ENCODE measurements at regions not wholly inside any gene's neighbourhood (a gene's known extent, or its start where the extent isn't known, plus 50 kb on each side); places are given as distances from the start of the nearest gene placed in this dataset.

DNA sequence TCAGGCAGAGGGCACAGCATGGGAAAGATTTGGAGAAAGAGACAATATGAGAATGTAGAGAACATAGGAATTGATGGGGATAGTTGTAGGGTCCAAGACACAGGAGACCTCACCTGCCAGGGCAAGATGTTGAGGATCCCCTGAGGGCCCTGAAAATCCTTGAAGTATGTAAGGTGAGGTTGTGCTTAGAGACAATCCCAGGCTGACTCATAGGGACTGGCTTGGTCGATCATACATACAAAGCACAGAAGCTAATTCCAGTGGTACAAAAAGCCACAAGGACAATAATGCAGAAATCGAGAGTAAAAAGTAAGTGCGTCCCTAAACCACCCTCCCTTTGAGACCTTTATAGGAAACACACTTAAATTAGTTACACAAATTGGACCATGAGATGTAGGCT, 468.2 kb downstream of the MIAT start:
- no peaks in the 10 kb centered on the region for H3K36me3 Mint-ChIP-seq (ENCODE audit: insufficient read depth, unreplicated experiment)
- DNase-seq (ENCODE audit: unreplicated experiment): no peak
- no peaks in the 10 kb centered on the region for H3K27me3 Mint-ChIP-seq (ENCODE audit: insufficient read depth, unreplicated experiment)
- CTCF ChIA-PET: no interaction called here
- POLR2A ChIA-PET: no interaction called here
- no peaks in the 10 kb centered on the region for H3K9me3 Mint-ChIP-seq (ENCODE audit: unreplicated experiment)
- BruUV-seq (replicated peaks): no TSS peak
- peaks cover 18% of the 10 kb centered on the region for H3K4me1 Mint-ChIP-seq (ENCODE audit: insufficient read depth, unreplicated experiment)
- intact Hi-C loops (cut with micrococcal nuclease): no loop called here
- H3K27ac Mint-ChIP-seq (ENCODE audit: low read depth, unreplicated experiment): no peak overlapping the region
- TF ChIP-seq, protein P1, sequence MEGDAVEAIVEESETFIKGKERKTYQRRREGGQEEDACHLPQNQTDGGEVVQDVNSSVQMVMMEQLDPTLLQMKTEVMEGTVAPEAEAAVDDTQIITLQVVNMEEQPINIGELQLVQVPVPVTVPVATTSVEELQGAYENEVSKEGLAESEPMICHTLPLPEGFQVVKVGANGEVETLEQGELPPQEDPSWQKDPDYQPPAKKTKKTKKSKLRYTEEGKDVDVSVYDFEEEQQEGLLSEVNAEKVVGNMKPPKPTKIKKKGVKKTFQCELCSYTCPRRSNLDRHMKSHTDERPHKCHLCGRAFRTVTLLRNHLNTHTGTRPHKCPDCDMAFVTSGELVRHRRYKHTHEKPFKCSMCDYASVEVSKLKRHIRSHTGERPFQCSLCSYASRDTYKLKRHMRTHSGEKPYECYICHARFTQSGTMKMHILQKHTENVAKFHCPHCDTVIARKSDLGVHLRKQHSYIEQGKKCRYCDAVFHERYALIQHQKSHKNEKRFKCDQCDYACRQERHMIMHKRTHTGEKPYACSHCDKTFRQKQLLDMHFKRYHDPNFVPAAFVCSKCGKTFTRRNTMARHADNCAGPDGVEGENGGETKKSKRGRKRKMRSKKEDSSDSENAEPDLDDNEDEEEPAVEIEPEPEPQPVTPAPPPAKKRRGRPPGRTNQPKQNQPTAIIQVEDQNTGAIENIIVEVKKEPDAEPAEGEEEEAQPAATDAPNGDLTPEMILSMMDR (IDR thresholded peaks at IDR 0.05; ENCODE audit: unreplicated experiment): no peak
- H3K4me3 Mint-ChIP-seq (ENCODE audit: unreplicated experiment): no peak overlapping the region

DNA sequence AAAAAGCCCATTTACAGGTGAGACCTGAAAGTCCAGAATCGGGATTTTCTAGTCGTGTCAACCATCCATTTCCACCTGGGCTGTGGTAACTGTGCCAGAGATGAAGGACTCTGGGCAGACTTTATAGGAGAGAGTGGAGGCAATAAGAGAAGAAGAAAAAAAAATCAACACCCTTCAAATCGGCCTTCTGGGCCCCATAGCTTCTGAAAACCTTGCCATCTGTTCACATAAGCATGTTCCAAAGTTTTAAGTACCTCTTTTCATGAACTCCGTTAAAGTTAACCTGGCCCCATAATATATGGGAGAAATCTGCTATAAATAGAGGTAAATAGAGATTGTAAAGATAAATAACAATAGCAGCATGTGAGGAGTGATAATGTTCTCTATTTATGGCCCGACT, 470.5 kb downstream of the MIAT start:
- H3K27me3 Mint-ChIP-seq (ENCODE audit: insufficient read depth, unreplicated experiment): no peaks in the 10 kb centered on the region
- no peak for DNase-seq (ENCODE audit: unreplicated experiment)
- H3K9me3 Mint-ChIP-seq (ENCODE audit: unreplicated experiment): no peaks in the 10 kb centered on the region
- CTCF ChIA-PET: interaction anchor here (0.7 kb wide), 1 partner anchor 79 kb away, joined by 3 read pairs; no protein-coding TSS in a partner anchor
- TF ChIP-seq, protein P1 (IDR thresholded peaks at IDR 0.05; ENCODE audit: unreplicated experiment): no peak
- H3K4me3 Mint-ChIP-seq (ENCODE audit: unreplicated experiment): no peak overlapping the region
- POLR2A ChIA-PET: no interaction called here
- H3K36me3 Mint-ChIP-seq (ENCODE audit: insufficient read depth, unreplicated experiment): no peaks in the 10 kb centered on the region
- BruUV-seq (replicated peaks): no TSS peak
- peaks cover 27% of the 10 kb centered on the region for H3K4me1 Mint-ChIP-seq (ENCODE audit: insufficient read depth, unreplicated experiment)
- intact Hi-C loops (cut with micrococcal nuclease): no loop called here
- H3K27ac Mint-ChIP-seq (ENCODE audit: low read depth, unreplicated experiment): no peak overlapping the region

DNA sequence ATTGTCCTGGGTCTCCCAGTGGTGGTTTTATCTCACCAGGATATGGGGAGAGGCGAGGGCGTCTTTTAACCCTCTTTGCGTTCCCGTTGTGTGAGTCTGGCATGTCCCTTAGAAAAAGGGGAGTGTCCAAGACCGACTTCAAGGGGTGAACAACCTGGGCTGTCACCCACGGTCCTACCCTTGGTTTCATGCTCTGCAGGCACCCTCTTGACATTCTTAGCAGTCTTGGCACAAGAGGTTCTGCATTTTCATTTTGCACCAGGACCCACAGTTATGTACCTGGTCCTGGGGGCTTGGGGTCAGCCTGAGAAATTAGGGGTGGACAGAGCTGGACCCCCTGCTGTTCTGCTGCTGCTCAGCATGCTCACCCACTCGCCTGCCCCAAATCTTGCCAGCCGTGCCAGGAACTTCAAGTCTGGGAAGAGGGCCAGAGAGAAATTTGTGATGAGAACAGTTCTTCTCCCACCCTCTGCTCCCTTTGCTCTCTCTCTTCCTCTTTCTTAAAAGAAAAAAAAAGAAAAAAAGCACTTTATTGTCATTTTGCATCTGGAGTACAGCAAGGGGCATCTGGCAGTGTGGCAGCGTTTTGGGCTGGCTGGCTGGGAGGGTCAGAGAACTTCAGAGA, 471.2 kb downstream of the MIAT start:
- peak; percentile 53 for DNase-seq (ENCODE audit: unreplicated experiment)
- Mint-ChIP-seq H3K36me3 (ENCODE audit: insufficient read depth, unreplicated experiment) (no peaks in the 10 kb centered on the region), H3K4me3 (ENCODE audit: unreplicated experiment) (no peak overlapping the region), H3K27me3 (ENCODE audit: insufficient read depth, unreplicated experiment) (no peaks in the 10 kb centered on the region), H3K27ac (ENCODE audit: low read depth, unreplicated experiment) (no peak overlapping the region), H3K9me3 (ENCODE audit: unreplicated experiment) (no peaks in the 10 kb centered on the region), H3K4me1 (ENCODE audit: insufficient read depth, unreplicated experiment) (peaks cover 34% of the 10 kb centered on the region)
- TF ChIP-seq, protein P1 (IDR thresholded peaks at IDR 0.05; ENCODE audit: unreplicated experiment): no peak
- ChIA-PET CTCF (no interaction called here), POLR2A (no interaction called here)
- intact Hi-C loops (cut with micrococcal nuclease): no loop called here
- no TSS peak for BruUV-seq (replicated peaks)

GRCh38 chr22:27129266-27129665, 471.9 kb downstream of the MIAT start:
- Mint-ChIP-seq H3K27me3 (ENCODE audit: insufficient read depth, unreplicated experiment) (no peaks in the 10 kb centered on the region), H3K27ac (ENCODE audit: low read depth, unreplicated experiment) (no peak overlapping the region), H3K9me3 (ENCODE audit: unreplicated experiment) (no peaks in the 10 kb centered on the region), H3K4me1 (ENCODE audit: insufficient read depth, unreplicated experiment) (peaks cover 41% of the 10 kb centered on the region), H3K4me3 (ENCODE audit: unreplicated experiment) (no peak overlapping the region), H3K36me3 (ENCODE audit: insufficient read depth, unreplicated experiment) (no peaks in the 10 kb centered on the region)
- intact Hi-C loops (cut with micrococcal nuclease): no loop called here
- POLR2A ChIA-PET: no interaction called here
- DNase-seq (ENCODE audit: unreplicated experiment): peak; percentile 56
- TF ChIP-seq, protein P1 (IDR thresholded peaks at IDR 0.05; ENCODE audit: unreplicated experiment): no peak
- no TSS peak for BruUV-seq (replicated peaks)
- CTCF ChIA-PET: no interaction called here
